Stimulated activated CD4-positive, alpha-beta T cell treated with anti-CD3 and anti-CD28 coated beads, Interleukin-4, amount 100 ng/mL, for 1 hour (primary cell): ENCODE measurements at regions not wholly inside any gene's neighbourhood (a gene's known extent, or its start where the extent isn't known, plus 50 kb on each side); places are given as distances from the start of the nearest gene placed in this dataset.

Experiments used
- DNase-seq: peaks from one replicate; pipeline ENCODE4 v3.0.0-alpha.2; 2020

GRCh38 chr1:96334236-96334557, 387.4 kb upstream of the PTBP2 start:
- no peak for DNase-seq

GRCh38 chr1:96338622-96339021, 383.0 kb upstream of the PTBP2 start:
- DNase-seq: no peak

GRCh38 chr1:96340686-96341085, 380.9 kb upstream of the PTBP2 start:
- DNase-seq: no peak

GRCh38 chr1:96346719-96347118, 374.9 kb upstream of the PTBP2 start:
- DNase-seq: no peak

- DNase-seq: no peak
Measured at GRCh38 chr1:96349896-96350295, 371.7 kb upstream of the PTBP2 start.

GRCh38 chr1:96352733-96353132, 368.9 kb upstream of the PTBP2 start:
- no peak for DNase-seq

- DNase-seq: no peak
Measured at GRCh38 chr1:96355521-96355920, 366.1 kb upstream of the PTBP2 start.

- no peak for DNase-seq
Measured at GRCh38 chr1:96355961-96356360, 365.6 kb upstream of the PTBP2 start.

- DNase-seq: no peak
Measured at GRCh38 chr1:96357141-96357765, 364.3 kb upstream of the PTBP2 start.

- no peak for DNase-seq
Measured at GRCh38 chr1:96358057-96358456, 363.5 kb upstream of the PTBP2 start.

- no peak for DNase-seq
Measured at GRCh38 chr1:96360036-96360795, 361.4 kb upstream of the PTBP2 start.

- no peak for DNase-seq
Measured at GRCh38 chr1:96361271-96361856, 360.2 kb upstream of the PTBP2 start.

GRCh38 chr1:96361961-96362360, 359.6 kb upstream of the PTBP2 start:
- no peak for DNase-seq

- no peak for DNase-seq
Measured at GRCh38 chr1:96362623-96363022, 359.0 kb upstream of the PTBP2 start.

- no peak for DNase-seq
Measured at GRCh38 chr1:96363826-96364225, 357.8 kb upstream of the PTBP2 start.

GRCh38 chr1:96364576-96364975, 357.0 kb upstream of the PTBP2 start:
- DNase-seq: no peak

- DNase-seq: no peak
Measured at GRCh38 chr1:96365076-96365475, 356.5 kb upstream of the PTBP2 start.

- DNase-seq: no peak
Measured at GRCh38 chr1:96365596-96366390, 355.8 kb upstream of the PTBP2 start.

- no peak for DNase-seq
Measured at GRCh38 chr1:96366516-96366915, 355.1 kb upstream of the PTBP2 start.

GRCh38 chr1:96367791-96368190, 353.8 kb upstream of the PTBP2 start:
- DNase-seq: no peak

GRCh38 chr1:96370757-96371156, 350.8 kb upstream of the PTBP2 start:
- DNase-seq: no peak

- no peak for DNase-seq
Measured at GRCh38 chr1:96372881-96373280, 348.7 kb upstream of the PTBP2 start.

GRCh38 chr1:96374076-96374762, 347.4 kb upstream of the PTBP2 start:
- no peak for DNase-seq
